HG02610 (cell line): ENCODE measurements at regions not wholly inside any gene's neighbourhood (a gene's known extent, or its start where the extent isn't known, plus 50 kb on each side); places are given as distances from the start of the nearest gene placed in this dataset.
"Not testable (repeated sequence)": the region's sequence is repeated elsewhere in the genome, so short reads cannot be mapped to it uniquely, and the experiment has no call there.

ENCODE experiments used
- ATAC-seq: cut with Tn5 transposase; IDR thresholded peaks from one replicate; pipeline ENCODE4 v1.9.1; 2021; ENCODE audit warnings: mild to moderate bottlenecking, moderate library complexity; ENCODE audit not compliant: unreplicated experiment

DNA sequence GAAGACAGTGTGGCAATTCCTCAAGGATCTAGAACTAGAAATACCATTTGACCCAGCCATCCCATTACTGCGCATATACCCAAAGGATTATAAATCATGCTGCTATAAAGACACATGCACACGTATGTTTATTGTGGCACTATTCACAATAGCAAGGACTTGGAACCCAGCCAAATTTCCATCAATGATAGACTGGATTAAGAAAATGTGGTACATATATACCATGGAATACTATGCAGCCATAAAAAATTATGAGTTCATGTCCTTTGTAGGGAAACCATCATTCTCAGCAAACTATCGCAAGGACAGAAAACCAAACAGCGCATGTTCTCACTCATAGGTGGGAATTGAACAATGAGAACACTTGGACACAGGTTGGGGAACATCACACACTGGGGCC lies 729.6 kb upstream of the ARPP21 start:
- not testable (repeated sequence) for ATAC-seq

DNA sequence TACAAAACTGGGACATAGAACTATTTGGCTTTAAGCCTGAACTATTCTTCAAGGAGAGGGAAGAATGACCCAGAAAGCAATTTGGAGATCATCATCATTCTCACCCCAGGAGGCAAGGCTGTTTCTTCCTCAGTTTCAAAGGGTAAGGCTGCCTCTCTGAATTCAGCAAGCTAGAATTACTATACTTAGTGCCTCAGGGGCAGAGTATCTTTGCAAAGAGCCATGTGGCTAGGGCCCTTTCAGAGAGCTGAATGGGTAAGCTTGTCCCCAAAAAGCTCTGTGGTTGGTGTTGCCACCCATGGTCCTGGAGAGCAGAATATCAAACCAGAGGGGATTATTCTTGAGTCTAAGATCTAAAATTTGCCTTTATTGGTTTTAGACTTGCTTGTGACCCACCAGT lies 720.3 kb upstream of the ARPP21 start:
- ATAC-seq, result no peak

DNA sequence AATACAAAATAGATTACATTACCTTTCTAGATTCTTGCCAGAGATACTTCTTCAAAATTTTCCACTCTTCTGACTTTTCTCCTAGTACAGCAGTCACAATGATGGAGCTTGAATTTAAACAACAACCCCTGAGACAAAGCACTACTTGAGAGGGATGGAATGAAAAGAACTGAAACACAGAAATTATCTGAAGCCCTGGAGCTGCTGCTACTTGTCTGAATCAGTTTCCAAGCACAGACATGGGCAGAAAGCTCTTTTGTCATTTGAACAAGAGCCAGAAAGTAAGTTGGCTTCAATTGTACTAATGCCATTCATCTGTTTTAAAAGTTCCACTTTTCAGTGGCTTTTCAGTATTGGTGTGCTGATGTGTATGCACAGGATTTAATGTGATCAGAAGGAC lies 718.5 kb upstream of the ARPP21 start:
- no peak for ATAC-seq

DNA sequence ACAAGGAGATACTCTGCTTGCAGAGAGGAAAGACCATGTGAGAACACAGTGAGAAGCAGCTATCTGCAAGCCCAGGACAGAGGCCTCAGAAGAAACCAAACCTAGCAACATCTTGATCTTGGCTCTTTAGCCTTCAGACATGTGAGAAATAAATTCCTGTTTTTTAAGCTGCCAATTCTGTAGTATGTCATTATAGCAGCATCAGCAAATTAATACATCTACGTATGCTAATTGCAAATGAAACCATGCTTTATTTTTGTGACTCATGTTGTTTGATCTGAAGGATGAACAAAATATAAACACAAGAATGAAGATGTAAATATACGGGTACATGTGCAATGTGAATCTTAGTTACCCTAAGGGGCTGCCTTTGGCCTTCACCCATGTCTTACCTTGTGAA lies 714.4 kb upstream of the ARPP21 start:
- no peak for ATAC-seq

DNA sequence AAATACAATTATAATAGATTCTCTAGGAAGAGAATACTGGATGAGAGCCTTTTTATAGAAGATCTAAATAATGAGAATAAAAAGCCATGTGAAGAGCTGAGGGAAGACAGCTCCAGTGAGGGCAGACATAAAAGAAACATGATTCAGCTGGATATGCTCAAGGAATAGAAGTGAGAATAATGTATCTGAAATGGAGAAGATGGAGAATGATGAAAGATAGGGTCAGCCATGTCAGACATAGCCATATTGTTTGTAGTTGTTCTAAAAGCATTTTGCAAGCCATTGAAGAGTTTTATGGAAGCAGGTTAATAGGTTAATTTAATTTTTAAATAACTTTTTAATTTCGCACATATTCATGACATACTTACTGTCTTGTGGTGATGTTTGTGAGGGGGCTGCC lies 713.5 kb upstream of the ARPP21 start:
- ATAC-seq, result no peak

DNA sequence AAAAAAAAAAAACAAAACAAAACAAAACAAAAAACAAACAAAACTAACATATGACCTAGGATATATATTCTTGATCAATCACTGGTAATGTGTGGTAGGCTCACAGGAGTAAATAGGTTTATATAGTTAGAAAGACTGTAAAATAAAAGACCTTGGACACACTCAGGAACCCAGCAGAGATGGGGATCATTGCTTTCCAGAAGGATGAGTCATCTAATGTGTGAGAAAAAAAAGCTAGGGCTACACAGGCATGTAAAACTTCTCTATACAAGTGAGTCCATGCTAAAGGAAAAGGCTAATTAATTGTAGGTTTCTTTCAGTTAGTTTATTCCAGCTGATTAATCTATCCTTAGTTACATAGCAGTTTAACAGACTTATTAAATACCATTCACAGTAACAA lies 710.3 kb upstream of the ARPP21 start:
- ATAC-seq, result no peak

DNA sequence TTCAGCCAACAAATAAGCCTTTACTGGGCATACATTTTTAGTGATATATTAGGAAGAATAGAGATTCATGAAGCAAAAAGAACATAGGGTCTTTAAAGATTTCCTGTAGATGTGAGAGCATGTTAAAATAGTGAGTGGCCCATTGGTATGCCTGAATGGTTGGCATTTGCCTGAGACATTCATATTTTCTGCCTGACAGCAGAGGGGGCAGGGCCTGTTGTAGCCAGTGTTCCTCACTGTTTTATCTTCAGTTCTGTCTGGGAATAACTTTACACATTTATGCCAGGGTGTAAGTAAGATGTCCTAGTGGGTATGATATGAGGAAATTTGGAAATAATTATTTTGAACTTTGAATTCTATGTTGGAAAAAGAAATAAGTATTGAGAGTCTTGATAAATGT lies 704.7 kb upstream of the ARPP21 start:
- ATAC-seq, result no peak

DNA sequence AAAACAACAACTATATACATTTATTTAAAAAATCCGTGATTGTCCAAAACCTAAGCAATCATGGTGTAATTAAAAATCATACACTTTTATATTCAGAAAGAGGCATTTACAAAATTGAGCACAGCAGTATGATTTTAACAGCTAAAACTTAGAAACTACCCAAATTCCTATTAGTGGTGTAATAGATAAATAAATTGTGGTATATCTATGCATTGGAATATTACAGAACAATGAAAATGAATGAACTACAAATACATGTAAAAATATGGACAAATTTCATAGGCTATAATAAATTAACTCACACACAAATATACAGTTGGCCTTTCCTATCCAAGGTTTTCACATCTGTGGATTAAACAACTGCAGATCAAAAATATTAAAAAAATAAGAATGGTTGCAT lies 700.5 kb upstream of the ARPP21 start:
- ATAC-seq, result no peak

DNA sequence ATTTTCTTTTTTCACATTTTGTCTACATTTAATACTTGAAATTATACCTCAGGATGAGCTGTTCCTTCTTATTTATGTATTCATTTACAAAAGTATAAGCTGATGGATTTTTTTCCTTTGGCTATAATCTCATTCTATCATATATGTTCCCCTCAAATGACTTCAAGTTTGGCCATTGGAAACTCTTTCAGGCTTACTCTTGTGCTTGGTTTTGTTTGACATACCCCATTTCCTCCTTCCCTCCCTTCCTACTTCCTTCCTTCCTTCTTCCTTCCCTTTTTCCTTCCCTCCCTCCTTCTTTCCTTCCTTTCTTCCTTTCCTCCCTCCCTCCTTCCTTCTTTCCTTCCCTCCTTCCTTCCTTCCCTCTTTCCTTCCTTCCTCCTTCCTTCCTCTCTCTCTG lies 697.1 kb upstream of the ARPP21 start:
- ATAC-seq, result no peak

DNA sequence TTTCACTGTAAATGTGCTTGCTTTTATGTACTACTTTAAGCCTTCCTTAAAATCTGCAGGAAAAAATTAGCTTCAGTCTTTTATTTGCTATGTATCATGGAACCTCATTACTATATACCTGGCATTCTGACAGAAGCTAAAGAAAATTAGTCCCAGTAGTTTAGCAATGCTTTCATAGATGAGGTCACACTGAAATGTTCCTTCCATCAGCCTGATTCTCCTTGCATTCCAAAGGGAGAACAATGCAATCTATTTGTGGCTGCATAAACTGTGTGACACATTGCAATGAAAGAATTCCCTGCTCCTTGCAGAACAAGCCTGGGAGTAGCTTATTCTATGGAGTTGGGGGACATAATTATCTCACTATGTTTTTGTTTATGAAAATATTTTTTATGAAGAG lies 691.5 kb upstream of the ARPP21 start:
- no peak for ATAC-seq

DNA sequence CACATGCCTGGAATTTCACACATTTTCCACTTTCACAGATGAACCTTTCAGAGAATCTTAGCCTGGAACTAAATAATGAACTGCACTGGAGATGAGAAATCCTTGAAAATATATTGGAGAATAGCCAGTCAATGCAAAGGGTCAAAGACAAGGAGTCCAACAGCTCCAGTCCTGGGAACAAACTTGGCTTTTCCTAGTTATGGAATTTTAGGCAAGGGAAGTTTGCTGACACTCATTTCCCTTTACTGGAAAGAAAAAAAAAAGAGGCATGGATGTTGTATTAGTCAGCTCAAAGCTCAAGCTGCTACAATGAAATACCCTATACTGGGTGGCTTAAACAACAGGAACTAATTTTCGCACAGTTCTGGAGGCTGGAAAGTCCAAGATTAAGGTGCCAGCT lies 690.8 kb upstream of the ARPP21 start:
- ATAC-seq, result no peak

DNA sequence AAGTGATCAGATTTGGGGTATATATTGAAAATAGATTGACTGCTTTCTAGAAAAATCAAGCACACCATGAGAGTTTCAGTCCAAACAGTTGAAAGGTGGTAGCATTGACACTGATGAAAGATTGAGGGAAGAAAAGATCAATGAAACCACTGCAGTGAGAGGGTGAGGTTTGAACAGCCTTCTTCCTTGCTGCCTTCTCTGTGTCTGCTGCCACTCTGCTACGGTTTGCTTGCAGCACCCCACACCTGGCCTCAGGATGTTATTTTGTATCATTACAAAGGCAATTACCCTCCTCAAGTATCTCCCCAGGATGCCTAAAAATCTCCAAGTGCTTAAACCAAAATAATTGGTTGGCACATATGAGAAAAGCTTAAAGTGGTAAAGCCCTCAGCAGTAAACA lies 683.6 kb upstream of the ARPP21 start:
- no peak for ATAC-seq

DNA sequence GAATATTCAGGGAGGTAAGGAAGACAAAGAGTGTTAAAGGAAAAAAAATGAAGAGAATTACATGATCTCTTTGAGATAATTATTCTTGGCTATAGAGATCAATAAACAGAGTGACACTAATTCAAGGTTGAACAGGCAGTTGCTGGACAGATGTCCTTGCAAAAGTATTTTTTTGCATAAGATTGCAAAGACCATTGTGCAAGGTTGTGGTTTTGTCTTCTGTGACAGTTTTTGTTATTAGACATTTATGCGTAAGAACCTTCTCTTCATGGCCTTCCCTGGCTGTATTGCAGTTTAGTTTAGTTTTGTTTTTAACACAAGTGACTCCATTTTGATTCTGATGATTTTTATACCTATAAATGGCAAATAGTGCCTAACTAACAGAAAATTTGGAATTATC lies 682.8 kb upstream of the ARPP21 start:
- no peak for ATAC-seq

DNA sequence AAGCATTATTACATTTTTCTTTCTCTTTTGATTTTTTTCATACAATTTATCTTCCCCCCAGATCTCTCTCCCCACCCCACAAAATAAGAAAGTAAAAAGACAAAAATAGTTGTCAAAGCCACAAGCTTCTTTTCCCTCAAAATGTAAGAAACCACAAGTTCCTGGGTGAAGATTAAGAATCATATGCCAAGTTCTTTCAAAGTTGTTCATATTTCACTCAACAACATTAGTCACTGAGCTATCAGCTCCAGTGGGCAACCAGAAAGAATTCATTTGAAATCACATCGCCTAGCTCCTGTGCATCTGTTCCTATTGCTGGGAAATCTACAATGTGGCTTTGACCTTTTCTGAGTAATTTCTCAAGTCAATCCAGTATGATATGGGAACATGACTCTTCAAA lies 681.6 kb upstream of the ARPP21 start:
- ATAC-seq, result no peak

DNA sequence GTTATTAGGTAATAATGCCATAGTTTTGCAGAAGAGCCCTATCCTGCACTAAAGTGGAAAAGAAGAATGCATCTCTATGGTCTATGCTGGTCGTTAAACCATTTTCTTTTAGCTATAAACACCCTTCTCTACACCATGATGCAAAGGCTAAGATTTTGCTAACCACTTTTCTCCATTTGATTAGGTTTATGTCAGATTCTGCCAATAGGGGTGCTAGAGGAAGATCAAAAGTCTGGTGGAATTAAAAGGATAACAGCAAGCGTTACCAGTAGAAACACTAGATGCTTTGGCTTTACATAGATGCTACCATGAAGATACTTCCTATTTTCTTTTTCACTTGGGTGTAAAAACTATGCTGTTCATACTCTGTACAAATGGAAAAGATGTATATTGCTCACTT lies 669.8 kb upstream of the ARPP21 start:
- no peak for ATAC-seq

DNA sequence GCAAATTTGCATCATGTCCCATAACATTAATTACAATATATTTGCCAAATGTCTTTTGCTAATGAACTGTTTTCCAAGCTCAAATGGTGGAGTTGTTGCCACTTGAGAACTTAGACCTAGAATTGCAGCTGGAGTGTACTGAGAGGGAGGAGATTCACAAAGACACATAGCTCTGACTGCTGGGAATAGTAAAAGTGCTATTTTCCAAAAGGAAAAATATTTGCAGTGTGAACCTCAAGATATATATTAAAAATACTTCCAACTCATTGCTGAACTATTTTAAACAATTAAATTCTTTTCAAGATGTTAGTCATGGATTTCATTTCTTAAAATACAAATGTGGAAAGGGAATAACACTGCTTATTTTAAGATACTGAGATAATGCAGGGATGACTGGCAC lies 666.8 kb upstream of the ARPP21 start:
- ATAC-seq, result no peak

DNA sequence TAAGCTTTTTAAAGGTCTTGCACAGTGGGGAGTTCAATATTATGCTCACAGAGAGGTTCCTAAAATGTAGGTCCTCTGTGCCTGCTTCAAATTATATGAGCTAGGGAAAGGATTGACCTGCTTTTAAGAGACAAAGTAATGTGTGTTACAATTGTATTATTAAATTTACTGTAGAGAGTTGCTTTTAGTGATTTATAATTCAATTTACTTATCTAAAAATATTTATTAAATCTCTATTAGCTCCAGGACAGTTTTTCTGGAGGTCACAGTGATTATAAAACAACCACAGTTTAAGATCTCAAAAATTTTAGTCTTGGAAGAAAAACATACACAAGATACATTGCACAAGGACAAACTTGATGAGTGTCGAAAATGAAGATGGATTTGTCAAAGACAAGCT lies 665.7 kb upstream of the ARPP21 start:
- no peak for ATAC-seq

DNA sequence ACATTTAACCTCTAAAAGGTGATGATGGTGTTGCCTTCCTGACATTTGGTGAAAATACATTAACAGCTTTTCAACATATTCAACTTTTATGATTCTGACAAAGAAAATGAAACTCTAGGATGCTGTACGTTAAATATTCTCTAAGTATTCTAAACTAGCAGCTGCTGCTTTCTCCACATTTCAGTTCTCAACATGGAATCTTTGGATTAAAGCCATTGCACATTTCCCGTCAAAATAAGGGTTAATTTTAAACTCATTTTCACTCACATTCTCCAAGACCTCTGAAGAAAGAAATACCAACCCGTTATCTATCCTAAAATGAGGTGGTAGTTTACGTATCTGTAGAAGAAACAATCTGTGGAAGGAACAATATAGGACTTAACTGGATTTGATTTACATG lies 655.7 kb upstream of the ARPP21 start:
- ATAC-seq, result no peak

DNA sequence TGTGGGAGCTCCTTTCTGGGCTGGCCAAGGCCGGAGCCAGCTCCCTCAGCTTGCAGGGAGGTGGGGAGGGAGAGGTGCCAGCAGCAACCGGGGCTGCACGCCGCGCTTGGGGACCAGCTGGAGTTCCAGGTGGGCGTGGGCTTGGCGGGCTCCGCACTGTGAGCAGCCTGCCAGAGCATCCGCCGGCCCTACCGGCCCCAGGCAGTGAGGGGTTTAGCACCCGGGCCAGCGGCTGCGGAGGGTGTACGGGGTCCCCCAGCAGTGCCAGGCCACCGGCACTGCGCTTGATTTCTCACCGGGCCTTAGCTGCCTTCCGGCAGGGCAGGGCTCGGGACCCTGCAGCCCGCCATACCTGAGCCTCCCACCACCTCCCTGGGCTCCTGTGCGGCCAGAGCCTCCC lies 651.0 kb upstream of the ARPP21 start:
- ATAC-seq, result no peak

DNA sequence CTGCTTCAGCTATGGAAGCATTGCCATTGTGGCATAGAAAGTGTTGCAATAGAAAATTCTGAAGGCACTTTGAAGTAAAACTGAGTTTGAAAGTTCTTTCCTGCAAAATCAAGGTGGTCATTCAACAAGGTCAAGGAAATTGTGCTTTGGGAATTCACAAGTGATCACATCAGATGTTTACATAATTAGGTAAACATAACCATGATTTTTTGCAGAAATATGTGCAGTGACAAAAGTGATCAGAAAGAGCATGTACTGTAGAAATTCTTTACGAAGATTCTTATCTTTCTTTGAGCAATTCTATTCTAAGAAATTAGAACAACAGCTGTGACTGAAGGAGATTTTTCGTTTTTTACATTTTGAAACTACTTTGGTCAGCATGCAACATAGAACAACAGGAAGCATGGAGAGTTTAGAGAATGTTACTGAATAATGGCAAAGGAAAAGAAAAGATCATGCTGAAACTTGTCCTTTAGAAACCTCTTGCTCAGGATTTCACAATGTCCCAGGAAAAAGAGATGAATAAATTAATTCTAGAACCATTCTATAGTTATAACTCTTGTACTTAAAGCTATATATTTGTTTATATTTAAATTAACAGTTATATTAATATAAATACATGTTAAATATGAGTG lies 643.4 kb upstream of the ARPP21 start:
- ATAC-seq, result no peak

DNA sequence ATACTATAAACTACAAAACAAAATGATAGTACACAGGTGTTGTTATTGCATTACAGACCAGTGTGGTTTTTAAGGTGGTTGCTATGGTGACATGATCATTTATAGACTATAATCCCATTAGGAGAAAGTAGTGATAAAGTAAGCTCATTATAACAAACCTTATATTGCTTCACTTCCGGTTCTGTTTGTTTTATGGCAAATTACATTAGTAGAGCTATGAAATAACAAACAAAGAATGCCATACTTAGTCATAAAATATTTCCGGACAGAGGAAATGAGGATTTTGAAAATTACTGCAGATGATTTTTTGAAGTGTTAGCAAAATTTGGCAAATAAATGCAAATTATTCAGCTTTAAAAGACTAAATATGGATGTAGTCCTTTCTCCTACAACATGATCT lies 640.4 kb upstream of the ARPP21 start:
- ATAC-seq, result no peak

DNA sequence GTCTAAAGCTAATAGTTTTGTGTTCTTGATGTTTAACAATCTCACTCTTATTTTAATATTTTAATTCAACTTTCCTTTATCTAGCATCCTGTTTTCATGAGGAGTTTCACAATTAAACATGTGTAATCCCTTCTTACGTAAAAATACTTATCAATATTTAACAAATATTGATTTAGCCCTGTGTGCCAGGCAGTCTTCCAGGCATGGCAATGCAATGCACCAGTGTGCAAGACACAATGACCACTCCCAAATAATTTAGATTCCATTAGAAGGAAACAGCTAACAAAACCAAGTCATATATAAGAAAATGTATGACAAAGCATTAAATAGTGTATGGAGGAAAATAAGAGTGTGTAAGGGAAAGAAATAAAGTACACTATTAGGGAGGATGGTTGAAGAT lies 627.1 kb upstream of the ARPP21 start:
- no peak for ATAC-seq

DNA sequence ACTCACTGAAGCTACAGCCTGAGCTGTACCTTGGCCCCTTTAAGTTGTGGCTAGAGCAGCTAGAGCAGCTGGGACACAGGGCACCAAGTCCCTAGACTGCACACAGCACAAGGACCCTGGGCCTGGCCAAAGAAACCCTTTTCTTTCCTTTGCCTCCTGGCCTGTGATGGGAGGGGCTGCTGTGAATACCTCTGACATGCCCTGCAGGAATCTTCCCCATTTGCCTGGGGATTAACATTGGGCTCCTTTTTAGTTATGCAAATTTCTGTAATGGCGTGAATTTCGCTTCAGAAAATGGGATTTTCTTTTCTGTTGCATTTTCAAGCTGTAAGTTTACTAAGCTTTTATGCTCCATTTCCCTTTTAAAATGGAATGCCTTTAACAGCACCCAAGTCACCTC lies 611.2 kb upstream of the ARPP21 start:
- ATAC-seq, result no peak
